ENCODE measurements at regions not wholly inside any gene's neighbourhood (a gene's known extent, or its start where the extent isn't known, plus 50 kb on each side); places are given as distances from the start of the nearest gene placed in this dataset.
"Not testable (repeated sequence)": the region's sequence is repeated elsewhere in the genome, so short reads cannot be mapped to it uniquely, and the experiment has no call there.

DNA sequence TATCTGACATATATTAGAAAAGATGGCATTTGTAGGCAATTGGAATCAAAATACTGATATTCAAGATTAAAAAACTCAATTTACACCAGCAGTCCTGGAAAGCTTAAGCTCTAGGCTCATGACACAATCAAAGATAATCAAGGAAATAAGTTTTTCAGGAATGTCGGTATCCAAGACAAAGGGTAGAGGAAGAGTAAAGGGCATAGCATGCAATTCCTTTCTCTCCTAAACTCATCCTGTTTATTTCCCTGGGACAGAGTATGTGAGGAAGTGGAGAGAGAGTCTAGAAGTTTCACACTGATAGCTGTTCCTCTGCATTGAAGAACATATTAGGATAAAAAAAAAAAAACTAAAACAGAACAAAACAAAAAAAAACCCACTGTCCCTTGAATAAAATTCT lies 2452.1 kb downstream of the PCDH9 start:
- DNase-seq (ENCODE audit: low spot score) = no peak

DNA sequence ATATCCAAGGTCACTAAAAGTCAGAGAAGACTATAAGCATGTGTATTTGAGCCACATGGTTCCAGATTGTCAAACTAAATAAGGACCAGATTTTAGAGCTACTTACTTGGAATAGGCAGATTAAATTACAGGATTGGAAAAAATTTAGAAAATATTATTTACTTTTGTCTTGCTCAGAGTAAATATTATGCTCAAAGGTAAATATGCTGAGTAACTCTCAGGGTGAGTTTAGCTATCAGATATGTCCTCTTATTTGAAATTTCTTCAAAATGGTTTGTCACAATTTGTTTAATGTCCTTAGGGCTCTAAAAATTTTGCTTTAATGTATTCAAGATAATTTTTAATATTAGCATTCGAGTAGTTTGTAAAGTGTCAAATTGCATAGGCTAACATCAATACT lies 2455.2 kb downstream of the PCDH9 start:
- DNase-seq (ENCODE audit: low spot score) = no peak

DNA sequence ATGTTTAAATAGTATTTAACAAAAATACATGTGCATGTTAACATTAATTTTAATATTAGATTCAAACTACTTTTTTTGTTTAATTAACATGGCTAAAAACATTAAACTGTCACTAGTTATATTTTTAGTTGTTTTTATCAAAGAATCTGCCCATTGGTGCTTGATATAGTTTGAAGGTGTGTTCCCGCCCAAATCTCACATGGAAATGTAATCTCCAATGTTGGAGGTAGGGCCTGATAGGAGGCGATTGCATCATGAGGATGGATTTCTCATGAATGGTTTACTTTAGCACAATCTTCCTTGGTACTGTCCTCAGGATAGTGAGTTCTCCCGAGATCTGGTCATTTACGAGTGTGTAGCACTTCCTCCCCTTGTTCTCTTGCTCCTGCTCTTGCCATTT lies 2459.4 kb downstream of the PCDH9 start:
- DNase-seq (ENCODE audit: low spot score) = no peak

DNA sequence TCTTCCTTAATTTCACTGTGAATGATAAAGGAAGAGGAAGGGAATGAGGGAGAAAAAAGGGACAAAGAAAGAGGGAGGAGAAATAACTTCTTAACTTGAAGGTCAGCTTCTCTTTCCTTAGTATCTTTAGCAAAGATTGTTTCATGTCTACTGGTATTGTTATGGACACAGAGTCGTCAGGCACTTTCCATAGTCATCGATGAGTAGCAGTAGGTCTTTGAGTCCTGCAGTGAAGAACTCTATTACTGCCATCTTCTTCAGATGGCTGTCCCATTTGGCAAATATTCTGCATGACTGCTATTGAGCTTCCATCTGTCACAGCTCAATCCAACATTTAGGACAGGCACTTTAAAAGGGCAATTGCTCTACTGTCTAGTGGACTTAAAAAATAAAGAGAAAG lies 2463.1 kb downstream of the PCDH9 start:
- no peak for DNase-seq (ENCODE audit: low spot score)

DNA sequence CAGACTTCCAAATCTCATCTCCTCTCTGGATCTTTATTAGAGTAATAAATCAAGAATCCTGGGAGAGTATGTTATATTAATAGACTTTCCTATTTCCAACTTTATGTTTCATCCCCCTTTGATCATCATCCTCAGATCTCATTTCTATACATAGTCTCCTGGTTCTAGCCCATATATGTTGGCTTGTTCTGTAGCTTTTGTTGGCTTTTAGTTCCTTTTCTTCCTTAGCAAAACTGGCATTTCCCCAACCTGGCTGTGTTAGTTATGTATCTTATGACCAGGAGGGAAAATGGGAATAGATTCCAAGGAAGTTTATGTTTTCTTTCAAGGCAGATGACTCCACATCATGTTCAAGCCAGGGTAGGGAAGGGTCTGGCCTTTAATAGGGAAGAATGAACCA lies 2464.5 kb downstream of the PCDH9 start:
- no peak for DNase-seq (ENCODE audit: low spot score)

DNA sequence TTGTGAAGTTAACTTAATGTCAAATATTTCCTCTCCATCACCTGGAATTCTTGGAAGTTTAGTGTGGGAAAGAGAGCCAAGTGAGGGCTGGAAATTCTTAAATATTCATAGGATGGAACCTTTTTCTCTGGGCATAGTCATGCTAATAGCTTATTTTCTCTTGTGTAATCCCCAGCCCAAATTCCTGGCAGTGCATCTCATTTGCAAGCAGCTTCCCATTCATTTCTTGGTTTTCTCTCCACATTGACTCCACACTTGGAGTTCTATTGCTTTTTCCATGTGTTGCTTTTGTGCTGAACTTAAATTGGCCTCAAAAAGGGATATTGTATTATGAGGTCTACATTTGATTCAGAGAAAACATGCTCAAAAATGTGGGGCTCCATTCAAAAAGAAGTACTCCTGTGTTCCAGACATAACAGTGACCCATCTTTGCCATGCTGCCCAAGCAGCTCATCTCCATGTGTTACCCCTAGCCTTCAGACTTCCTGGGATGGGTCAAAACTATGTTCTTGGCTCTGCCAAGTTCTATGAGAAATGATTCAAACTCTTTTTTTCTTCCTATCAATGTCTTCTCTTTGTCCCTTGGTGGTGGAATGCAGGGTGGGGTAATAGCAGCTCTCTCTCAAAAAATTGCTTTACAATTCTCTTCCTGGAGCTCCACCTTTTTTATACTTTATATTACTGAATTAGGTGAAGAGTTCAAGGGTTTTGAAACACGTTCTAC lies 2471.5 kb downstream of the PCDH9 start:
- no peak for DNase-seq (ENCODE audit: low spot score)

DNA sequence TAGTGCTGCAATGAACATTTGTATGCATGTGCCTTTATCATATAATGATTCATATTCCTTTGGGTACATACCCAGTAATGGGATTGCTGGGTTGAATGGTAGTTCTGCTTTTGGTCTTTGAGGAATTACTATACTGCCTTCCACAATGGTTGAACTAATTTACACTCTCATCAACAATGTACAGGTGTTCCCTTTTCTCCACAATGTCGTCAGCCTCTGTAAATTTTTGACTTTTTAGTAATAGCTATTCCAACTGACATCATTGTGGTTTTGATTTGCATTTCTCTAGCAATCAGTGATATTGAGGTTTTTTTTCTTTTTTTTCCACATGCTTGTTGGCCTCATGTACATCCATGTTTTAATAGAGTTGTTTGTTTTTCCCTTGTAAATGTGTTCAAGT lies 2473.5 kb downstream of the PCDH9 start:
- no peak for DNase-seq (ENCODE audit: low spot score)

DNA sequence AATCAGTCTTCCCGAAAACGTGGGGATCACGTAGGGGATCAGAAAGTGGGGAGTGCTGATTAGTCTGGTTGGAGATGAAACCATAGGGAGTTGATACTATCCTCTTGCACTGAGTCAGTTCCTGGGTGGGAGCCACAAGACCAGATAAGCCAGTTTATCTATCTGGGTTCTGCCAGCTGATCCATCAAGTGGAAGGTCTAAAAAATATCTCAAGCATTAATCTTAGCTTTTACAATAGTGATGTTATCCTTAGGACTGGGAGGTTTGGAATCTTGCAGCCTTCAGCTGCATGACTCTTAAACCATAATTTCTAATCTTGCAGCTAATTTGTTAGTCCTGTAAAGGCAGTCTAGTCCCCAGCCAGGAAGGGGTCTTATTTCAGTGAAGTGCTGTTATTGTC lies 2474.2 kb downstream of the PCDH9 start:
- DNase-seq (ENCODE audit: low spot score) = no peak

DNA sequence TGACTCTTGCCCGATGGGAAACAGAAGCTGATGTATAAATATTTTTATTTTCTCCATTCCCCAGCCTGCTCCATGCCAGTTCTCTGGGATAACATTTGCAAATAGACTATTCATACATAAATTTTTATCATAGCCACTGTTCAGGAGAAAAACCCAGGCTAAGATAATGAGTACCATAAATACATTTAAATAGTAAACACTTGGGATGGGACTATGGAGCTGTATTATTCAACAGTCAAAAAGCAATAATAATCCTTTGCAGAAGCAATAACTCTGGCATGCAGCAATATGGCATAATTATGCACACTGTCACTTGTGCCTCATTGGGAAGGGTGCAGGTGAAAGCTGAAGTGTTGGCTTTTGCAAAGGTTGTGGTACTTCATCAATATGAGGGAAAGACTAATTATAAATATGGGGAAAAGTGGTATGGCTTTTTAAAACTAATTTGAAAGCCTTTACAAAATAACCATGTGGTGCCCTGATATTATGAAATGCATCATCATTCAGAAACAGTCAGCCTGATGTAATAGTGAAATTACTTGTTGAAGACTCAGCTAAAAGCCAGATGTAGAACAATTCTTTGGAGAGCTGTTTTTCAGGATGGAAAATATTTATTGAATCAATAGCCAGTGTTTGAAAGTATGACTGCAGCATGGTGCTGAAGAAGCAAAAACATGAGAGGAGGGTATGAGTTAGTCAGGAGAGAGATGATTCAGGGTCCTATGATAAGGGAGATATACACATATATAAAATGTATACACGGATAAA lies 2476.7 kb downstream of the PCDH9 start:
- no peak for DNase-seq (ENCODE audit: low spot score)

DNA sequence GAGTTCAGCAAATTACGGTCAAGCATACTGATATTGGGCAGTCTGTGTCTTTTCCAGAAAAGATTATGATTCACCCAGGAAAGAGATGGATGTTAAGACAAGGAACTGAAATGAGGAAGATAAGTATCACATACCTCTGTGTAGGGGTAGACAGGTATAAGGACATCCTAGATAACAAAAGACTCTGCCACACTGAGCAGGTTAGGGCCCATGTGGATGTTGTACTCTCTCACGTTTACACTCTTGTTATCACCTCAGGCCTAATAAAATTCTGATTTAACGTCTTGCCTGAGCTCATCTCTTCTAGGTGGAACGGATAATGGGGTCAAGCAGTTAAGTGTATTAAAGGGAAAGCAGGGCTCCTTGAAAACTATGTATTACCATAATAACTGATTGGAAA lies 2480.8 kb downstream of the PCDH9 start:
- DNase-seq (ENCODE audit: low spot score) = no peak

DNA sequence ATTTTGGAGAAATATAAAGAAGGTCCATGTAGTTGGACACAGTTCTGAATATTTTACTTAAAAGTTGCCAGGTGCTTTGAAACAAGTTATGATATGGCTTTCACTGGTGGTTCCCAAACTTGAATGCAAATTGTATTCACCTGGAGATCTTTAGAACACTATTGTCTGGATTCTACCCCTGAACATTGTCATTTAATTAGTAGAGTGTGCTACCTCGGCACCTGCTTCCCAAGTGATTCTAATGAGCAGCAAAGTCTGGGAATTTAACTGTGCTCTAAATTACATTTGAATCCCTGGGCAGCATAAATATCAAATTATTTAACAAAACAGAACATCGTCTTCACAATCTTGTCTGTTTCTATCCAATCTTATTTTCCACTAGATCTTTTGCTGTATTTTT lies 2483.3 kb downstream of the PCDH9 start:
- no peak for DNase-seq (ENCODE audit: low spot score)

DNA sequence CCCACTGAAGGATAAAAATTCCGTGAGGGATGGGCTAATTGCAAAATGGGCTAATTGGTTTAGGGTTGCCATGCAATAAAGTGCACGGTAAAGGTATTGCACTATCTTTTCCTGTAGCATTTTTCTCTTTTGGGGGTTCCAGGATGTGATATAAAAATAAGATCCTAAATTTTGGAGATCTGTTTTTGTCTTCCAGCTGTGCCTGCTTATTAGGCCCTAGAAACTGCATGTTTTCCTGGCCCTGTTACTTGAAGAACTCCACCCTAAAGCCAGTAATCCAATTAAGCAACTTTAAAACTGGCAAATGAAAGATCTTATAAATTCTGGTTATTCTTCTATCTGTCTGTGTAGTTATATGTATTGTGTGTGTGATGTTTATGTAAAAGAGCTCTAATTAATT lies 2489.6 kb downstream of the PCDH9 start:
- no peak for DNase-seq (ENCODE audit: low spot score)

DNA sequence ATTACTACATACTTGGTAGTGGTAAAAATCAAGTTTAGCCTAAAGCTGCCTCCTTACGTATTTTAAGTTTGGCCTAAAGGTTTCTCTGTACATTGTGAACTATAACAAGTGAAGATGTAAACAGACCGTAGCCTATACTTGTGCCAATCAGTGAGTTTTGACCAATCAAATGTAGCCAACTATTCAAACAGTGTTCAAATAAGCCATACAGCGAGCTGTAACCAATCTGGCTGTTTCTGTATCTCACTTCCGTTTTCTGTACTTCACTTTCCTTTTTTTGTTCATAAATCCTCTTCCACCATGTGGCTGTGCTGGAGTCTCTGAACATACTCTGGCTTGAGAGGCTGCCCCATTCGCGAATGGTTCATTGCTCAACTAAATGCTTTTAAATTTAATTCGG lies 2504.6 kb downstream of the PCDH9 start:
- no peak for DNase-seq (ENCODE audit: low spot score)

DNA sequence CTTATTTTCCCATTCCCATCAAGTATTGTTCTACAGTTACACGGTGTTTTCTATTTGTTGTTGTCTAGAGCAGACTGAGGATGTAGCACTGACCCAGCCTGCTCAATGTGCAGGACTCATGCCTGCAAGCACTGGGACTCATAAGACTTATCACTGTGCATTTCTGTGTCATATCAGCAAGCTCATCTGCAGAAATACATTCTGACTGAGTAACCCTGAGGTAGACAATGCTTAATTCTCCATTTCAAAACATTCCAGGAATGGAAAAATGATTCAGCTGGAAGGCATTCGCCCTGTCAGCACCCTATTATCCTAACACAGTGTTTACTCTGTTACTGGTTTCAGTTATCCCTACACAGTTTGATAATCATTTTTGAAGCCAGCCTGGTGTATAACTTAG lies 2506.4 kb downstream of the PCDH9 start:
- DNase-seq (ENCODE audit: low spot score) = no peak

DNA sequence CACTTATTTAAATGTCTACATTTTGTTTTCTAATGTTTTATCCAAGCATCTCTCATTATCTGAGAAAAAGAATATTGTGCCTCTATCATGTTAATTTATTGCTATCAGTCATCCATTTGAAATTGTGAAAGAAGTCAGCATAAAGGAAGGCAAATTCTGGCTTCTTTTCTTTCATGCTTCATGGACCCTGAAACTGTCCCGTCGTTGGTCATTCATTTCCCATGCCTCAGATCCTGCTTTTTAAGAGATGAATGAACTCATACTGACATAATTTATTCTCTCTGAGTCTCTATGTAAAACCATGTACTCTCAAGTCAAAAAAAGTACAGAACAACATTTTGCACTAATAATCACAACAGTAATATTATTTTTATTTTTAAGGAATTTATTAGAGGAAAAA lies 2512.0 kb downstream of the PCDH9 start:
- no peak for DNase-seq (ENCODE audit: low spot score)

DNA sequence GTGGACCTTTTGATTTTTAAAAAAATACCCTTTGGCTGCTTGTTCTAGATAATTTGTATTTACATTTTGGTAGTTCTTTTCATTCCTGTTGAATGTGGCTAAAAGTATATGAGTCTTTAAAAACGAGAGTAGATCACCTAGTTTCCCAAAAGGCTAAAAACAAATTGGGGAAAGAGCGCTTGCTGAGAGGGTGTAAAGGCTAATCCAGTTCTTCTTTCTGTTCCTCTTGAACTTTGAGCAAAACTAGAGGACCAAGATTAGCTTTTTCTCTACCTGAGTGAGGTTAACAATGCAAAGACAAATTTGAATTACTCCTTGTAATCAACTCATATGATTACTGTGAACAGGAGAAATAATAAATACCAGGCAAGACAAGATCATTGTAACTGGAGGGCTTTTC lies 2513.2 kb downstream of the PCDH9 start:
- DNase-seq (ENCODE audit: low spot score) = no peak

DNA sequence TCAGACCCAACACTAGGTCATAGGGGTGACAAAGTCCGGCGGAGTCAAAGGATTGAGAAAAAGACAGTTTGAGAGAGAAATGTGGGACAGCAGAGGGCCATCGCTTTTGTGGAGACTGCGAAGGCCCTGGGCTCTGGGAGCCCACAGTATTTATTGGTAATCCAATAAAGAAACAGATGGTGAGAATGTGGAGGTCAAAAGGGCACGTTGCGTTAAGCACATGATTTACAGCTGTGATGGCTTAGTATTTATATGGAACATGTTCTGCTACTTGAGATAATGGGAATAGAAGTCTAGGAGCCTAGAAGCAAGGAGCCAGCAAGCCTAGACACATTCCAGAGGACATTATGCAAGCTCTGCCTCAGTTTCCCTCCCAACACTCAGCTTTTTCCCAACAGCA lies 2521.1 kb downstream of the PCDH9 start:
- no peak for DNase-seq (ENCODE audit: low spot score)

DNA sequence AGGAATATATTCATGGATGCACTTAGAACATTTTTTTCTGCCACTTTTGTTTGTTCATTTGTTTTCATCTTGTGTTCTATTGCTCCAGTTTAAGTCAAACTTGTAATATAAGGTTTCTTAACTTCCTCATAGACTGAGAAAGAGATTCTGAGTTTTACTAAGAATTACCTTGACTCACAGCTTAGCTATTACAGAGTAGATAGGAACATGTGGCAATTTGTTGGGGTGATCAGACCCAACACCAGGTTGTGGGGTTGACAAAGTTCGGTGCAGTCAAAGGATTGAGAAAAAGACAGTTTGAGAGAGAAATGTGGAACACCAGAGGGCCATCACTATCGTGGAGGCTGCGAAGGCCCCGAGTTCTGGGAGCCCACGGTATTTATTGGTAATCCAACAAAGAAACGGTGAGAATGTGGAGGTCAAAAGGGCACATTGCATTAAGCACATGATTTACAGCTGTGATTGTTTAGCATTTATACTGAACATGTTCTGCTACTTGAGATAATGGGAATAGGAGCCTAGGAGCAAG lies 2526.0 kb downstream of the PCDH9 start:
- no peak for DNase-seq (ENCODE audit: low spot score)

DNA sequence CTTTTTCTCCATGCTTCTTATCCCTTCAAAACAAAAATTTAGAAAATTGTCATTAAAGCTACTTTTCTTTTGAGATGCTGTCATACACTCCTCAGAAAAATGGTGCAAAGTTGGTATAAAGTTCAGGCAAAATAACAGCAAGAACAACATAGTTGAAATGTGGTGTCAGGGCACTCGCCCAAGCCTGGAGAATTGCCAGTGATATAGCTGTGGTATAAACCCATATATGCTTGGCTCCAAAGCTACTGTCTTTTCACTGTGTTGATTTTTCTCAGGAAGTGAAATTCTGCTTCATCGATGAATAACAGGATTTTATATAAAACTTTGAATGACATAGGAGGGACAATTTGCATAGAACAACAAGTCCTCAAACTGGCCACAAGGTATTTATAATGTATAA lies 2532.9 kb downstream of the PCDH9 start:
- DNase-seq (ENCODE audit: low spot score) = no peak

DNA sequence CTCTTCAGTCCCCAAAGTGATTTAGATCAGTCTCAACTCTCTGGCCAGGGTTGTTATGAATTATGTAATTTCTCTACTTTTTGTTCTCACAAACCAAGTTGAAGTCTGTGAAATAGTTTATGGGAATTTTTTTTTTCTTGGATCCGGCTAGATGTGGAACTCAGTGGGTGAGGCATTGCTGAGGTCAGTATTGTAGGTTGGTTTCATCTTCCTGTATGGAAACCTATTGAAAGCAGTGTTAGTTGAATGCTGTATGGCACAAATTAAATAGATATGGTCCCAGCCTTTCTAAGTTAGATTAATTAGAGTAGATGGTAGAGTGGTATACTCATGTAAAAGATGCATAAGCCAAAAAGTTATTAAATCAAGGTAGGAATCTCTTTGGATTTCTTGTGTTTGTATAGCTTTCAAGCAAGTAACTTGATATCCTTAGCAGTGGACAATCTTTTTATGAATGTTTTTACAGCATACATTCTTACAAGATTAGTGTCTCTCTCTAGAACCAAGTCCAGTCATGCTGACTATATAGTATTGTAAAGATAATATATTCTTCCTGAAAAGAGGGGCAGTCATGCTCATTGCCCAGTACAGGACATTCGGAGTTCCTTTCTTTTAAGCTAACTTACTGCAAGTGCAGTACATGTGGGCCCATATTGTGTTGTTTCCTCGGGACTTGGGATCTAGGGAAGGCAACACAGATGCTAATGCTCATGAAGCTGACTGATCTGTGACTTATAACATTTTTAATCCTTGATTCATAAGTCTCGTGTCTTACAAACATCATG lies 2541.1 kb downstream of the PCDH9 start:
- no peak for DNase-seq (ENCODE audit: low spot score)

DNA sequence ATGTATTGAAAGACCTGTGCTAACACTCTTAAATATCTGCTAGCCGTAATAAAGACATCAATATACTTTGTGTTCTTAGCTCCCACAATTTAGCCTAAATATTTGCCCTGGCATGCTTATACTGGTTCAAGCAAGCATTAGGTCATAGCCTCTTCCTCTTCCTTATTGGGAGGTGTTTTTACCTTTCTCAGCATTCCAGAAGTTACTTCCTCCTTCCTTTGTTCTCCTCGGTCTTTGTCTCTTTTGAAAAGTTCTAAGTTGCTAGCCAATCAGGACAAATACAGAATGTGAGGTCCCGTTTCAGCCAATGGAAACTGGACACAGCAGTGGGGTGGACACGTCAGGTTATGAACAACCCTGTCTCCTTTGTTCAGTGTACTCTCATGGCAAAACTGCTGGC lies 2543.6 kb downstream of the PCDH9 start:
- DNase-seq (ENCODE audit: low spot score) = not testable (repeated sequence)

DNA sequence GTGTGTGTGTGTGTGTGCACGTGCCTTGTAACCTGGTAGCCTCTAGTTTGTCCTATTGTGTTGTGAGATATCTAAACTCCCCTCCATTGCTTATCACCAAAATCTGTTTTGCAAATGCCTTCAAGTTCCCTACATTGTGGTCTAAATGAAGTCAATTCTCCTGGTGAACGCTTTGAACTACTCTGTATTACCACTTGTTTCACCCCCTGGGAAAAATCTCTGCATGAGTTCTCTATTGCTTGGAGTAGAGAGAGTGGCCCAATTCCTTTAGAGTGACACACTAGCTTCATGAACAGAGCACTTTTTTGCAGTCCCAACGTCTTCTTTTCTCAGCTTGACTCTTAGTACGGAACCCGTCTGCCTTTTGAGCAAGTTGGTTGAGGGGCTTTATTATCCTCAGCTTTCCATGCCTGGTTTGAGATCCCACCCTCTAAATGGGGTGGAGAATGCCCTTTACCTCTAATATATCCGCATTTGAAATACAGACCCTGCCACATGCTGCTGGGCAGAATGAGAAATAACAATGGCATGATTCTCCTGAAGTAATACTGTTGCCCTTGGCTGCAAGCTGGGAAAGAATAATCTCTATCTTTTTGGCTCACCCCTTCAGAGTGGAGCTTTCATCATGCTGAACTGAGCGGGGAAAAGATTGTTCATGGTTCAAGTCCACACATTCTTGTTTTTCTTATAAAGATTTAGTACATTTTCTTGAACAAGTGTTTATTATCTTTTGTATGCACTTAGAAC lies 2545.3 kb downstream of the PCDH9 start:
- no peak for DNase-seq (ENCODE audit: low spot score)

All from activated CD4-positive, alpha-beta T cell treated with anti-CD3 and anti-CD28 coated beads, Interleukin-2, Interleukin-4, amounts not matched to agents 100 ng/mL and 50 ng/mL, durations not matched to agents 16 hours and 8 hours (primary cell).